PFSK-1 (cell line): ENCODE measurements at regions not wholly inside any gene's neighbourhood (a gene's known extent, or its start where the extent isn't known, plus 50 kb on each side); places are given as distances from the start of the nearest gene placed in this dataset.

ENCODE experiments used
- FOXP2 ChIP-seq: optimal IDR thresholded peaks from 2 replicates; pipeline ENCODE3; 2011; ENCODE audit warnings: borderline replicate concordance, control low read depth, inconsistent platforms; ENCODE audit not compliant: insufficient read depth; ENCODE audit errors: extremely low read length, extremely low read depth
- POLR2AphosphoS5 ChIP-seq: IDR thresholded peaks from 2 replicates; pipeline ENCODE4 v1.6.1; 2012; ENCODE audit warnings: low read depth, mild to moderate bottlenecking, control low read depth, low read length, moderate library complexity
- REST ChIP-seq, 2 experiments: IDR thresholded peaks; 2 replicates each; pipeline versions ENCODE4 v1.6.1 to v1.8.0; 2011 to 2012; ENCODE audit warnings: low read depth in 2 of 2, low read length in 2 of 2, control low read depth in 1 of 2, inconsistent platforms in 1 of 2, mild to moderate bottlenecking in 1 of 2, moderate library complexity in 1 of 2; ENCODE audit not compliant: insufficient read depth in 1 of 2
- SIN3A ChIP-seq: IDR thresholded peaks from 2 replicates; pipeline ENCODE4 v1.6.1; 2012; ENCODE audit warnings: mild to moderate bottlenecking, low read length, moderate library complexity, borderline replicate concordance; ENCODE audit not compliant: insufficient read depth
- TAF1 ChIP-seq: IDR thresholded peaks from 2 replicates; pipeline ENCODE4 v1.6.1; 2012; ENCODE audit warnings: low read length, control low read depth, borderline replicate concordance; ENCODE audit not compliant: insufficient read depth

- no peak for TF ChIP-seq REST (IDR thresholded peaks at IDR 0.05; ENCODE audit: insufficient read depth in 1 of 2, low read depth in 2 of 2, low read length in 2 of 2)
- TF ChIP-seq POLR2AphosphoS5, result no peak
- no peak for TF ChIP-seq SIN3A
- TF ChIP-seq TAF1, result no peak
These were observed 332.2 kb upstream of the TANK start for GRCh38 chr2:160828076-160828475.

GRCh38 chr2:160835166-160835565 lies 325.1 kb upstream of the TANK start:
- no peak for TF ChIP-seq REST (IDR thresholded peaks at IDR 0.05; ENCODE audit: insufficient read depth in 1 of 2, low read depth in 2 of 2, low read length in 2 of 2)
- TF ChIP-seq FOXP2, result no peak
- TF ChIP-seq SIN3A, result no peak
- no peak for TF ChIP-seq TAF1
- no peak for TF ChIP-seq POLR2AphosphoS5

GRCh38 chr2:160836755-160837154 lies 323.5 kb upstream of the TANK start:
- TF ChIP-seq TAF1, result no peak
- TF ChIP-seq FOXP2, result no peak
- TF ChIP-seq REST (IDR thresholded peaks at IDR 0.05; ENCODE audit: insufficient read depth in 1 of 2, low read depth in 2 of 2, low read length in 2 of 2), result no peak
- TF ChIP-seq POLR2AphosphoS5, result no peak
- TF ChIP-seq SIN3A, result no peak

GRCh38 chr2:160837416-160837815 lies 322.8 kb upstream of the TANK start:
- no peak for TF ChIP-seq FOXP2
- TF ChIP-seq POLR2AphosphoS5, result no peak
- TF ChIP-seq REST (IDR thresholded peaks at IDR 0.05; ENCODE audit: insufficient read depth in 1 of 2, low read depth in 2 of 2, low read length in 2 of 2), result no peak
- no peak for TF ChIP-seq TAF1
- no peak for TF ChIP-seq SIN3A

GRCh38 chr2:160838147-160838546 lies 322.1 kb upstream of the TANK start:
- TF ChIP-seq POLR2AphosphoS5 (no peak), SIN3A (no peak)
